Nephron progenitor cell (in vitro differentiated cells): ENCODE measurements at regions not wholly inside any gene's neighbourhood (a gene's known extent, or its start where the extent isn't known, plus 50 kb on each side); places are given as distances from the start of the nearest gene placed in this dataset.

Experiments
- DNase-seq: peaks from one replicate; pipeline ENCODE4 v3.0.0; 2021
- H3K27ac Mint-ChIP-seq: 2 replicates; pipeline ENCODE4 v1.8.0; 2021; ENCODE audit warnings: mild to moderate bottlenecking, moderate library complexity, mixed read lengths
- H3K27me3 Mint-ChIP-seq: 2 replicates; pipeline ENCODE4 v1.8.0; 2021; ENCODE audit warnings: mild to moderate bottlenecking, low read depth, mixed read lengths; ENCODE audit not compliant: poor library complexity
- H3K36me3 Mint-ChIP-seq: 2 replicates; pipeline ENCODE4 v1.8.0; 2021; ENCODE audit warnings: low read depth, mixed read lengths
- H3K4me1 Mint-ChIP-seq: 2 replicates; pipeline ENCODE4 v1.8.0; 2021; ENCODE audit warnings: mixed read lengths
- H3K4me3 Mint-ChIP-seq: 2 replicates; pipeline ENCODE4 v1.8.0; 2021; ENCODE audit warnings: mild to moderate bottlenecking, moderate library complexity, mixed read lengths
- H3K9me3 Mint-ChIP-seq: 2 replicates; pipeline ENCODE4 v1.8.0; 2021; ENCODE audit warnings: mild to moderate bottlenecking, moderate library complexity, mixed read lengths
- CTCF ChIP-seq: fragments of 200-600 bp; sonication (generic); IDR thresholded peaks from 2 replicates; pipeline ENCODE4 v1.5.0; 2021; ENCODE audit warnings: antibody characterized with exemption

GRCh38 chr4:177853229-177853628, 411.0 kb upstream of the AGA start:
- Mint-ChIP-seq H3K27me3 (peaks cover 4% of the 10 kb centered on the region), H3K27ac (no peak overlapping the region), H3K9me3 (peaks cover 13% of the 10 kb centered on the region)

GRCh38 chr4:177855507-177856197, 413.4 kb upstream of the AGA start:
- peaks cover 4% of the 10 kb centered on the region for H3K27me3 Mint-ChIP-seq
- no peak for DNase-seq
- no peaks in the 10 kb centered on the region for H3K36me3 Mint-ChIP-seq
- H3K27ac Mint-ChIP-seq: no peak overlapping the region
- peaks cover 15% of the 10 kb centered on the region for H3K4me1 Mint-ChIP-seq
- TF ChIP-seq CTCF: no peak
- H3K4me3 Mint-ChIP-seq: no peak overlapping the region
- no peaks in the 10 kb centered on the region for H3K9me3 Mint-ChIP-seq

More at GRCh38 chr4:177853229-177853628, 411.0 kb upstream of the AGA start:
- TF ChIP-seq CTCF: no peak
- no peak overlapping the region for H3K4me3 Mint-ChIP-seq
- no peaks in the 10 kb centered on the region for H3K4me1 Mint-ChIP-seq
- no peaks in the 10 kb centered on the region for H3K36me3 Mint-ChIP-seq
- no peak for DNase-seq

GRCh38 chr4:177860171-177860570, 417.9 kb upstream of the AGA start:
- H3K9me3 Mint-ChIP-seq: no peaks in the 10 kb centered on the region
- H3K27me3 Mint-ChIP-seq: peaks cover 4% of the 10 kb centered on the region
- no peak for TF ChIP-seq CTCF
- no peaks in the 10 kb centered on the region for H3K36me3 Mint-ChIP-seq
- DNase-seq: peak; percentile 16
- peak overlapping the region; percentile 80 for H3K27ac Mint-ChIP-seq
- peaks cover 17% of the 10 kb centered on the region for H3K4me1 Mint-ChIP-seq
- no peak overlapping the region for H3K4me3 Mint-ChIP-seq

GRCh38 chr4:177861551-177862094, 419.4 kb upstream of the AGA start:
- peak overlapping the region; percentile 64 for H3K27ac Mint-ChIP-seq
- H3K4me3 Mint-ChIP-seq: no peak overlapping the region
- no peak for DNase-seq
- no peak for TF ChIP-seq CTCF
- H3K9me3 Mint-ChIP-seq: no peaks in the 10 kb centered on the region
- peaks cover 4% of the 10 kb centered on the region for H3K27me3 Mint-ChIP-seq
- peaks cover 17% of the 10 kb centered on the region for H3K4me1 Mint-ChIP-seq
- no peaks in the 10 kb centered on the region for H3K36me3 Mint-ChIP-seq

GRCh38 chr4:177862541-177863176, 420.4 kb upstream of the AGA start:
- H3K9me3 Mint-ChIP-seq: no peaks in the 10 kb centered on the region
- no peak overlapping the region for H3K4me3 Mint-ChIP-seq
- TF ChIP-seq CTCF: no peak

More at GRCh38 chr4:177862541-177863176, 420.4 kb upstream of the AGA start:
- H3K36me3 Mint-ChIP-seq: no peaks in the 10 kb centered on the region
- H3K27me3 Mint-ChIP-seq: no peaks in the 10 kb centered on the region
- DNase-seq: no peak
- peaks cover 17% of the 10 kb centered on the region for H3K4me1 Mint-ChIP-seq
- H3K27ac Mint-ChIP-seq: no peak overlapping the region
